ENCODE measurements at regions not wholly inside any gene's neighbourhood (a gene's known extent, or its start where the extent isn't known, plus 50 kb on each side); places are given as distances from the start of the nearest gene placed in this dataset.

- ATAC-seq (no peak), DNase-seq (no peak)
- H3K9me3 ChIP-seq = no peaks in the 10 kb centered on the region
- H3K27ac ChIP-seq = no peak overlapping the region
- H3K36me3 ChIP-seq = no peaks in the 10 kb centered on the region
- WGBS (ENCODE audit: insufficient coverage, low coverage, low lambda C conversion rate, missing lambda C conversion rate) = 0% methylated on average over 2 of the region's 2 CpGs
- no peaks in the 10 kb centered on the region for H3K4me1 ChIP-seq
- no peak for TF ChIP-seq POLR2A (IDR thresholded peaks at IDR 0.05)
- TF ChIP-seq CTCF (IDR thresholded peaks at IDR 0.05) = no peak
- intact Hi-C loops (cut with DNase I) = no loop called here
- no peaks in the 10 kb centered on the region for H3K27me3 ChIP-seq
- H3K4me3 ChIP-seq = no peak overlapping the region
These were observed 288.6 kb downstream of the ICE1 start for GRCh38 chr5:5711112-5711511.

GRCh38 chr5:5710471-5710870 is 288.0 kb downstream of the ICE1 start:
- intact Hi-C loops (cut with DNase I) = no loop called here
- Histone ChIP-seq H3K4me1 (no peaks in the 10 kb centered on the region), H3K4me3 (no peak overlapping the region), H3K36me3 (no peaks in the 10 kb centered on the region), H3K27ac (no peak overlapping the region), H3K9me3 (no peaks in the 10 kb centered on the region), H3K27me3 (no peaks in the 10 kb centered on the region)
- 46% methylated on average over 4 of the region's 8 CpGs for WGBS (ENCODE audit: insufficient coverage, low coverage, low lambda C conversion rate, missing lambda C conversion rate)
- ATAC-seq (no peak), DNase-seq (no peak)
- no peak for TF ChIP-seq POLR2A (IDR thresholded peaks at IDR 0.05)
- no peak for TF ChIP-seq CTCF (IDR thresholded peaks at IDR 0.05)

DNA sequence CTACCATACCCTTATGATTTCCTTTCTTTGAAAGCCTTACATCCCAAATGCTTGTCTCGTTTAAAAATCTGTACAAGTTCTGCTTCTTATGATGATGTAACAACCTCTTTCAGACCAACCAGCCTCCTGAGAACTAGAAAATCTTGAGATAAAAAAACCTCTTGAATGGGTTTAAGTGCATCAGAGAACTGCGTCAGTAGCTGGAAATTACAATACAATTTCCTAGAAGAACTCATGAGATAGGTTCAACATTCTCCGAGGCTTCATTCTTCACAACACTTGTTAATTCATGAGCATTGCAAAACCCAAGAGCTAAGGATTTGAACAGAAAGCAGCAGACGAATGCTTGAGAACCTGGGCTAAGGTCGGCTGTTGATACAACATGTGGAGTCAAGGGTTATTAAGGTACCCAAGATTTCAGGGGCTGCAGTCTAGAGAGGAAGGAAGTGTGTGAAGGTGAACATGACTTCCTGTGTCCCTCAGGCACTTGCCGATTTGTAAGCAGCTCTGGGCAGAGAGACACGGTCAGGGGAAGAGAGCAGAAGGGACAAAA is 286.0 kb downstream of the ICE1 start:
- no peak for TF ChIP-seq POLR2A (IDR thresholded peaks at IDR 0.05)
- TF ChIP-seq CTCF (IDR thresholded peaks at IDR 0.05) = no peak
- Histone ChIP-seq H3K4me1 (no peaks in the 10 kb centered on the region), H3K27me3 (no peaks in the 10 kb centered on the region), H3K27ac (no peak overlapping the region), H3K36me3 (no peaks in the 10 kb centered on the region), H3K4me3 (no peak overlapping the region), H3K9me3 (no peaks in the 10 kb centered on the region)
- DNase-seq (no peak), ATAC-seq (no peak)
- intact Hi-C loops (cut with DNase I) = no loop called here
- WGBS (ENCODE audit: insufficient coverage, low coverage, low lambda C conversion rate, missing lambda C conversion rate) = 38% methylated on average over 6 of the region's 7 CpGs

- WGBS (ENCODE audit: insufficient coverage, low coverage, low lambda C conversion rate, missing lambda C conversion rate) = 45% methylated on average over 9 of the region's 9 CpGs
- Histone ChIP-seq H3K27me3 (no peaks in the 10 kb centered on the region), H3K27ac (no peak overlapping the region), H3K36me3 (no peaks in the 10 kb centered on the region), H3K9me3 (no peaks in the 10 kb centered on the region), H3K4me1 (no peaks in the 10 kb centered on the region), H3K4me3 (no peak overlapping the region)
- intact Hi-C loops (cut with DNase I) = no loop called here
- TF ChIP-seq CTCF (IDR thresholded peaks at IDR 0.05) (no peak), POLR2A (IDR thresholded peaks at IDR 0.05) (no peak)
- ATAC-seq (peak in 2 of 4 donors; percentile 40 to 47), DNase-seq (no peak)
These were observed 282.5 kb downstream of the ICE1 start for GRCh38 chr5:5705010-5705409.

GRCh38 chr5:5704352-5704751 is 281.9 kb downstream of the ICE1 start:
- TF ChIP-seq POLR2A (IDR thresholded peaks at IDR 0.05) (no peak), CTCF (IDR thresholded peaks at IDR 0.05) (no peak)
- Histone ChIP-seq H3K9me3 (no peaks in the 10 kb centered on the region), H3K4me1 (no peaks in the 10 kb centered on the region), H3K27ac (no peak overlapping the region), H3K4me3 (no peak overlapping the region), H3K36me3 (no peaks in the 10 kb centered on the region), H3K27me3 (no peaks in the 10 kb centered on the region)
- 47% methylated on average over 2 of the region's 2 CpGs for WGBS (ENCODE audit: insufficient coverage, low coverage, low lambda C conversion rate, missing lambda C conversion rate)
- no peak for ATAC-seq
- no peak for DNase-seq
- intact Hi-C loops (cut with DNase I) = no loop called here
